ENCODE measurements at regions not wholly inside any gene's neighbourhood (a gene's known extent, or its start where the extent isn't known, plus 50 kb on each side); places are given as distances from the start of the nearest gene placed in this dataset.

- TF ChIP-seq POLR2AphosphoS5 (IDR thresholded peaks at IDR 0.05; ENCODE audit: low read depth, low read length) (no peak), POLR2A (IDR thresholded peaks at IDR 0.05; ENCODE audit: low read depth, low read length) (no peak), TAF1 (IDR thresholded peaks at IDR 0.05; ENCODE audit: low read depth, low read length) (no peak), SPI1 (IDR thresholded peaks at IDR 0.05; ENCODE audit: low read depth, low read length) (no peak), POU2F2 (IDR thresholded peaks at IDR 0.05; ENCODE audit: low read depth, low read length) (no peak)
Measured at GRCh38 chr5:116799401-116799800, 224.8 kb upstream of the SEMA6A start.
